WERI-Rb-1 (cell line): ENCODE measurements at regions not wholly inside any gene's neighbourhood (a gene's known extent, or its start where the extent isn't known, plus 50 kb on each side); places are given as distances from the start of the nearest gene placed in this dataset.
"Not testable (repeated sequence)": the region's sequence is repeated elsewhere in the genome, so short reads cannot be mapped to it uniquely, and the experiment has no call there.

Experiments
- DNase-seq: peaks from one replicate; pipeline ENCODE4 v3.0.0-alpha.2; 2020
- H3K27ac ChIP-seq: fragments of 250-450 bp; sonication (Bioruptor Pico); 2 replicates; pipeline ENCODE4 v1.5.1; 2020; ENCODE audit warnings: mild to moderate bottlenecking, moderate library complexity
- H3K27me3 ChIP-seq: fragments of 250-450 bp; sonication (Bioruptor Pico); 2 replicates; pipeline ENCODE4 v1.5.1; 2021; ENCODE audit warnings: mild to moderate bottlenecking, low read depth, moderate library complexity; ENCODE audit not compliant: insufficient read depth, severe bottlenecking
- H3K36me3 ChIP-seq: fragments of 250-450 bp; sonication (Bioruptor Pico); 2 replicates; pipeline ENCODE4 v1.5.1; 2020; ENCODE audit warnings: mild to moderate bottlenecking, moderate library complexity
- H3K4me3 ChIP-seq: 2 replicates; pipeline ENCODE4 v1.5.1; 2011; ENCODE audit warnings: low read depth, mild to moderate bottlenecking, control low read depth, low read length
- H3K9me3 ChIP-seq: fragments of 250-450 bp; sonication (Bioruptor Pico); 2 replicates; pipeline ENCODE4 v1.5.1; 2021; ENCODE audit warnings: mild to moderate bottlenecking, moderate library complexity; ENCODE audit not compliant: severe bottlenecking
- TF ChIP-seq, protein P1 (sequence below): IDR thresholded peaks from 2 replicates; pipeline ENCODE4 v1.5.1; 2011; ENCODE audit warnings: low read depth, mild to moderate bottlenecking, control low read depth, inconsistent platforms, low read length

DNA sequence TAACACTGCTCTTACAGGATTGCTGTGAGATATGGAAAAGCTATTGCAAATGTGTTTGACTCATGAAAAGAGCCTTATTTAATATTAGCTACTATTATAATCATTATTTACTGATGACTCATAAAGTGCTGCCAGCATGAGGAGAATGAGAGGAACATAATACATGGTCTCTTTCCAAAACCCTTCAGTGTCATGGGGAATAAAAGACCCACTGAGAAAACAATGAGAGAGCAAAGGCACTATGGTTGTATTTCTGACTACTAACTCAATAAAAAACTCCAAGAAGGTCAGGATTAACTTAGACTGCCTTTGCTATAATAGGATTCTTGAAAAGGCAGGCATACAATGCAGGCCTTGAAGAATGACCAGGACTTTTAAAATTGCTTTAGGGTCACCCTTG is 633.5 kb downstream of the DTWD2 start:
- no peaks in the 10 kb centered on the region for H3K27me3 ChIP-seq
- peaks cover 3% of the 10 kb centered on the region for H3K9me3 ChIP-seq
- no peak overlapping the region for H3K4me3 ChIP-seq
- no peak overlapping the region for H3K27ac ChIP-seq
- TF ChIP-seq, protein P1, sequence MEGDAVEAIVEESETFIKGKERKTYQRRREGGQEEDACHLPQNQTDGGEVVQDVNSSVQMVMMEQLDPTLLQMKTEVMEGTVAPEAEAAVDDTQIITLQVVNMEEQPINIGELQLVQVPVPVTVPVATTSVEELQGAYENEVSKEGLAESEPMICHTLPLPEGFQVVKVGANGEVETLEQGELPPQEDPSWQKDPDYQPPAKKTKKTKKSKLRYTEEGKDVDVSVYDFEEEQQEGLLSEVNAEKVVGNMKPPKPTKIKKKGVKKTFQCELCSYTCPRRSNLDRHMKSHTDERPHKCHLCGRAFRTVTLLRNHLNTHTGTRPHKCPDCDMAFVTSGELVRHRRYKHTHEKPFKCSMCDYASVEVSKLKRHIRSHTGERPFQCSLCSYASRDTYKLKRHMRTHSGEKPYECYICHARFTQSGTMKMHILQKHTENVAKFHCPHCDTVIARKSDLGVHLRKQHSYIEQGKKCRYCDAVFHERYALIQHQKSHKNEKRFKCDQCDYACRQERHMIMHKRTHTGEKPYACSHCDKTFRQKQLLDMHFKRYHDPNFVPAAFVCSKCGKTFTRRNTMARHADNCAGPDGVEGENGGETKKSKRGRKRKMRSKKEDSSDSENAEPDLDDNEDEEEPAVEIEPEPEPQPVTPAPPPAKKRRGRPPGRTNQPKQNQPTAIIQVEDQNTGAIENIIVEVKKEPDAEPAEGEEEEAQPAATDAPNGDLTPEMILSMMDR: no peak
- no peaks in the 10 kb centered on the region for H3K36me3 ChIP-seq
- no peak for DNase-seq

DNA sequence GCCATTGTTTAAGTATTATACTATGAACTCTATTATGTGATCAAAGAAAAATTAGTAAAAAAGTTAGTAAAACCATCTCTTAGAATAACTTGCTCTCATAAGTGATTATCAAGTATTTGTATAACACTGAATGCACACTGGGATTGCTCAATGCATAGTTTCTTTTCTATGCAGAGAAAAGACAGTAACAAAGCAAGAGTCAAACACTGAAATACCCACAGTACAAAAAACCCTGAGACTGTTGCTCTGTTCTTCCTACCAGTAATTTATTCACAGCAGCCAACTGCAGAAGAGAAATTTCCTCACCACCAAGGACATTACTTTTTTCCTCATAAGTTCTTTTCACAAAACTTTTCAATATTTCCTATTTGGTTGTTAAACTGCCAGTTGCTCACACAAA is 634.4 kb downstream of the DTWD2 start:
- TF ChIP-seq, protein P1: no peak
- Histone ChIP-seq H3K9me3 (peaks cover 3% of the 10 kb centered on the region), H3K27ac (no peak overlapping the region), H3K4me3 (no peak overlapping the region), H3K27me3 (no peaks in the 10 kb centered on the region), H3K36me3 (no peaks in the 10 kb centered on the region)
- DNase-seq: no peak

DNA sequence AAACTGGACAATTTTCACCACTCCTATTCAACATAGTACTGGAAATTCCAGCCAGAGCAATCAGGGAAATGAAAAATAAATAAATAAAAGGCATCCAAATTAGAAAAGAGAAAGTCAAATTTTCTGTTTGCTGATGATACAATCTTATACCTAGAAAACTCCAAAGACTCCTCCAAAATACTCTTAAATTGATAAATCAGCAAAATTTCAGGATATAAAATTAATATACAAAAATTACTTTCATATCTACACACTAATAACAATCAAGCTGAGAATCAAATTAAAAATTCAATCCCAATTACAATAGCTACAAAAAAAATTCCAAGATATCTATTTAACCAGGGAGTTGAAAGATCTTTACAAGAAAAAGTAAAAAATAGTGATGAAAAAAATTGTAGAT is 651.9 kb downstream of the DTWD2 start:
- TF ChIP-seq, protein P1: no peak
- no peak overlapping the region for H3K4me3 ChIP-seq
- no peaks in the 10 kb centered on the region for H3K27me3 ChIP-seq
- H3K36me3 ChIP-seq: no peaks in the 10 kb centered on the region
- no peaks in the 10 kb centered on the region for H3K9me3 ChIP-seq
- DNase-seq: no peak
- no peak overlapping the region for H3K27ac ChIP-seq

DNA sequence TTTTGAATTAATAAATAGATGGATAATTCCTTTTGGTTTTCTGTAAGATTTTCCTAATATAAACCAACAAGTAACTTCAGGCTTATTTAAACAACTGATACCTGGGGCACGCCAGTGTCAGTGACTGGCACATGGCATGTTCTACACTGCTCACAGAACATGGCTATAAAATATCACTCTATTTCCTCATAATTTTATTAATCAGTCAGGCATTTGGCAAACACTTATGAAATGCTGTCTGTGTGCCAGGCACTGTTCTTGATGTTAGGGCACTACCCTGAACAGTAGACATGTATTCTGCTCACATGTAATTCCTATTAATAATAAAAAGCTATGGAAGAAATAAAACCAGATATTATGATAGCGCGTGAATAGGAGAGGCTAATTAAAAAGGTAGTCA is 661.0 kb downstream of the DTWD2 start:
- no peak overlapping the region for H3K4me3 ChIP-seq
- H3K9me3 ChIP-seq: peaks cover 6% of the 10 kb centered on the region
- TF ChIP-seq, protein P1: no peak
- H3K27me3 ChIP-seq: no peaks in the 10 kb centered on the region
- H3K36me3 ChIP-seq: no peaks in the 10 kb centered on the region
- DNase-seq: no peak
- no peak overlapping the region for H3K27ac ChIP-seq

DNA sequence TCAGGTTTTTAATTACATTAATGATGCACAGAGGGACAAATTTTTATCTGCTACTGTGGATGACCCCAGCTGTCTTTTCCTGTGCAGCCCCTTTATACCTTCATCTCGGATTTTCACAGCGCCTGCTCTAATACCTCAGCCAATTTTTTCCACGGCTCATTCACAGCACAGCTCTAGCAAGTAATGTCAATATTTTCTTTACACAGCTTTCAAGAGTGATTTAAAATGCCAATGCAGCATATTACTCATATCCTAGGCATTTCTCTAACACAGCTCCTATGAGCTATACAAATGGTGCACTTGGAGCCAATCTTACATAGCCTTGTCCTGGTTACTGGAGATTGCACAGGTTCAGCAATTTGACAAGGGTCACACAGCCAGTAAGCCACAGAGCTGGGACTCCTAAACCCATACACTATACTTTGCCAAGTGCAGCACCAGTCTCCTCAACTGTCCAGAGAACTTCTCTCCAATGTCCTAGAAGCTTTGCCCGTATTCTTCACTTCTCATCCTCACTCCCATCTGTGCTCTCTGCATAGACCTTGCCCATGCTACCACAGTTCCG is 661.8 kb downstream of the DTWD2 start:
- TF ChIP-seq, protein P1: no peak
- no peak overlapping the region for H3K27ac ChIP-seq
- DNase-seq: no peak
- H3K9me3 ChIP-seq: peaks cover 10% of the 10 kb centered on the region
- H3K27me3 ChIP-seq: no peaks in the 10 kb centered on the region
- no peaks in the 10 kb centered on the region for H3K36me3 ChIP-seq
- no peak overlapping the region for H3K4me3 ChIP-seq

DNA sequence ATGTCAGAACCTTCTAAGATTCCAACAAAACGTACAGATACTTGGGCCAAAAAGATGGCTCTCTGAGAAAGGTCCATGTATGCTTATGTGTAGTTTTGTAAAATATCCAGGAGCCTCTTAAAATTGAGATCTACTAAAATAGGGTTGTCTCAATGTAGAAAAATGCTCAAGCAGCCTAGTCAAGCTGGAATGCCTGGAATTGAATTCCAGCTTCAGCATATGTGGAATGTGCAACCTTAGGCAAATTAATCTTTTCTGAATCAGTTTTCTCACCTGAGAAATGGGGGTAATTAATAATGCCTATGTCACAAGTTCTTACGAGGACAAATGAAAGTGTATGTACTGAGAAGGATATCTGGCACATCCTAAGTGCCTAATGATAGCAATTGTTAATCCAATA is 662.4 kb downstream of the DTWD2 start:
- Histone ChIP-seq H3K36me3 (no peaks in the 10 kb centered on the region), H3K27ac (no peak overlapping the region), H3K27me3 (no peaks in the 10 kb centered on the region), H3K4me3 (no peak overlapping the region), H3K9me3 (peaks cover 10% of the 10 kb centered on the region)
- TF ChIP-seq, protein P1: no peak
- no peak for DNase-seq

DNA sequence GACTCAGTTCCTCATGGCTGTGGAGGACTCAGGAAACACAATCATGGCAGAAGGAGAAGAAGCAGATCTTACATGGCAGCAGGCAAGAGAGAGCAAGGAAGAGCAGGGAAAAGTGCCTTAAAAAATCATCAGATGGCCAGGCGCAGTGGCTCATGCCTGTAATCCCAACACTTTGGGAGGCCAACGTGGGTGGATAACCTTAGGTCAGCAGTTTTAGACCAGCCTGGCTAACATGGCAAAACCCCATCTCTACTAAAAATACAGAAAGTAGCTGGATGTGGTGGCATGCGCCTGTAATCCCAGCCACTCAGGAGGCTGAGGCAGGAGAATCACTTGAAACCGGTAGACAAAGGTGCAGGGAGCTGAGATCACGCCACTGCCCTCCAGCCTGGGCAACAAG is 664.6 kb downstream of the DTWD2 start:
- H3K27ac ChIP-seq, H3K27me3 ChIP-seq, H3K4me3 ChIP-seq, H3K36me3 ChIP-seq, DNase-seq: not testable (repeated sequence)
- H3K9me3 ChIP-seq: peaks cover 10% of the 10 kb centered on the region
